Fibroblast of the aortic adventitia (primary cell): ENCODE measurements at regions not wholly inside any gene's neighbourhood (a gene's known extent, or its start where the extent isn't known, plus 50 kb on each side); places are given as distances from the start of the nearest gene placed in this dataset.

ENCODE experiments used
- DNase-seq: peaks from one replicate; pipeline ENCODE4 v3.0.0-alpha.2; 2010; ENCODE audit warnings: low read depth
- H3K4me3 ChIP-seq: 2 replicates; pipeline ENCODE4 v1.5.1; 2011; ENCODE audit warnings: low read depth, mild to moderate bottlenecking, control low read depth, low read length, moderate library complexity
- CTCF ChIP-seq: IDR thresholded peaks from 2 replicates; pipeline ENCODE4 v1.5.1; 2011; ENCODE audit warnings: mild to moderate bottlenecking, low read length, control low read depth, inconsistent platforms; ENCODE audit not compliant: insufficient read depth

DNA sequence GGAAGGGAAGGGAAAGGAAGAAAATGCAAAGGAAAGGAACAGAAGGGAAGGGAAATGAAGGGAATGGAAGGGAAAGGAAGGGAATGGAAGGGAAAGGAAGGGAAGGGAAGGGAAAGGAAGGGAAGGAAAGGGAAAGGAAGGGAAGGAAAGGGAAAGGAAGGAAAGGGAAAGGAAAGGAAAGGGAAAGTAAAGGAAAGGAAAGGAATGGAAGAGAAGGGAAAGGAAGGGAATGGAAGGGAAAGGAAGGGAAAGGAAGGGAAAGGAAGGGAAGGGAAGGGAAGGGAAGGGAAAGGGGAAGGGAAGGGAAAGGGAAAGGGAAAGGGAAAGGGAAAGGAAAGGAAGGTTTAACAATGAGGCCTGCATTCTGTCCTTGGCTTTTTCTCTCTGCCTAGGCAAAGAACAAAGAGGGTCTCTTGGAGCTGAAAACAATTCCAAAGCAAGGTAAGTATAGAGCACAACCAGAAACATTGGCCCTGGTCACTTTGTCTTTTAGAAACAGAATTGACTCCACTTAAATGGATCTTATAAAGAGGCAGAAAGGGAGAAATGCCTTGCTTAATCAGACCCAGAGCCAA, 525.9 kb upstream of the TMPO start:
- H3K4me3 ChIP-seq = no peak overlapping the region
- TF ChIP-seq CTCF = no peak
- no peak for DNase-seq

DNA sequence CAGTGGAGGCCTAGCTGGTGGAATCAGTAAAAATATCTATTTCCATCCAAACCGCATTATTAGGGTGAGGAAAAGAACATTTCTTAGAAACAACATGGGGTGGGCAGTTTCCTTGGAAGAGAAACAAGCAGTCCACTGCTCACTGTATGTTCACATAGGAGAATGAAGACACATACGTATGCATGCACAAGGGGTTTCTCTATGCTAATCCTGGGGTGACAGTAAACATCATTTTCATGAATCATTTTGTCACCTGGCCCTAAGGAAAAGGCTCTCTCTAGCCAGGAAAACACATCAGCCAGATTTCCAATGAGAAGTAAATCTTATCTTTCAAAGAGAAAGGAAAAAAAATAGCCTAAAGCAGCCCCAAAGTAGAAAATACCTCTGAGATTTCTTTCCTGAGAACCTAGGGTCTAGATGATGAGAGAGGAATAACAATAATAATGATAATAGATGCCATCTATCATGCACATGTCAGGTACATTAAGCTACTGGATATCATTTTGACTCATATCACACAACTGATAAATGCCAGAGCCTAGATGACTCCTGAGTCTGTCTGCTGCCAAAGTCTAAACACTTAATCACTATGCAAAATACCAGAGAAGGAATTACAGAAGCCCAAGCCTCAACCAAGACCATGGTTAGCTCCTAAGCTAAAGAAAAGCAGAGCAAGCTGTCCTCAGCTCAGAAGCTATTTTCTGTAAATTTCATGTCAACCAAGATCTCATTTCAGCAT, 520.5 kb upstream of the TMPO start:
- no peak for DNase-seq
- H3K4me3 ChIP-seq = no peak overlapping the region
- TF ChIP-seq CTCF = no peak

DNA sequence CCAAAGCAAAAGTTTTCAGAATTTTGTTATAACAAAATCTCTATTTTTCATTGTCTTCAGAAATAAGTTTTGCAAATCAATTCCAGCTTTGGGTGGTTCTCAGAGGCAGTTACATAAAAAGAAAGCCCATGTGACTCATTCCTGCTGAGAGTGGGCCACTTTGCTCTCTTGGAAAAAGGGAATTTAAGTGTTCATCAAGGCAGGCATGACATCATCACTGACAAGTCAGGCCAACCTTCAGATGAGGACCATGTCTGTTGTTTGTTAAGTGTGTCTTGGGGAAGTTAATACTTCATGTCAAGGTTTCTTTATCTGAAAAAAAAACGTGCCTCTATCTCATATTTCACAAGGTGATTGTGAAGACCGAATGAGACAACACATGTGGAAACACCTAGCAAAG, 519.8 kb upstream of the TMPO start:
- H3K4me3 ChIP-seq = no peak overlapping the region
- DNase-seq = no peak
- no peak for TF ChIP-seq CTCF

- TF ChIP-seq CTCF = no peak
- H3K4me3 ChIP-seq = no peak overlapping the region
- no peak for DNase-seq
Observed at GRCh38 chr12:98001430-98001829, 514.0 kb upstream of the TMPO start.

DNA sequence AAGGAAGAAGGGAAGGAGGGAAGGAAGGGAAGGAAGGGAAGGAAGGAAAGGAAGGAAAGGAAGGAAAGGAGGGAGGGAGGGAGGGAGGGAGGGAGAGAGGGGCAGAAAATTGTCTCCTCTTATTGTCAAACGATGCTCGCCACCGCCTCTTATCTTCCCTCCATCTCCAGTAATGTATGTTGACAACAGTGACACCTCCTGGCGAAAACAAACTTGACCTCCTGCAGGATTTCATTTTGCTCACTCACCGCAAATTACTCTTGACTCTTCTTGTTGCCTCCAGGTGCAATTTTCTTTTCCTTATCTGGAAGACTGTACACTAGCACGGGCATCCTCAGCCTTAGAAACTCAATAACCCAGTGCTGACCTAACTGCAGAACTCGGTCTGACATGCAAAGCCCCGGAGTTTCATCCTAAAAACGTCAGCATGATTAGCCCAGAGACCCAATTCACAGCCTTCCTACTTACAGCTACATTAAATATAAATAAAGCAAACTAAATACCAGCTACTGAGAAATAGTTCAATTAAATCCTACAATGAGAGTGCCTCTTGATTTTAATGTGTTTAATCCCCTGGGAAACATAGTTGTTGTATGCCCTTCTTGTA, 512.4 kb upstream of the TMPO start:
- TF ChIP-seq CTCF = peak; percentile 8
- H3K4me3 ChIP-seq = no peak overlapping the region
- DNase-seq = peak; percentile 1

DNA sequence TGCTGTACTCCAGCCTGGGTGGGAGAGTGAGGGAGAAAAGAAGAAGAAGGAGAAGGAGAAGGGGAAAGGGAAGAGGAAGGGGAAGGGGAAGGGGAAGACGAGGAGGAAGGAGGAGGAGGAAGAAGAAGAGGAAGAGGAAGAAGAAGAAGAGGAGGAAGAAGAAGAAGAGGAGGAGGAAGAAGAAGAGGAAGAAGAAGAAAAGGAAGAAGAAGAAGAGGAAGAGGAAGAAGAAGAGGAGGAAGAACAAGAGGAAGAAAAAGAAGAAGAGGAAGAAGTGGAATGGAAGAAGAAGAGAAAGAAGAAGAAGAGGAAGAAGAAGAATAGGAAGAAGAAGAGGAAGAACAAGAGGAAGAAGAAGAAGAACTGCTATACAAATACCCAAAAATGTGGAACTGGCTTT, 507.4 kb upstream of the TMPO start:
- TF ChIP-seq CTCF = no peak
- H3K4me3 ChIP-seq = no peak overlapping the region
- no peak for DNase-seq
